SK-N-SH (cell line): ENCODE measurements at regions not wholly inside any gene's neighbourhood (a gene's known extent, or its start where the extent isn't known, plus 50 kb on each side); places are given as distances from the start of the nearest gene placed in this dataset.
"Not testable (repeated sequence)": the region's sequence is repeated elsewhere in the genome, so short reads cannot be mapped to it uniquely, and the experiment has no call there.

ENCODE experiments used
- CTCF ChIA-PET: fragments of 300-600, 350-600 bp; formaldehyde crosslinking; extraction: SDS; loops from one replicate; lab custom pipeline; 2021; lab: Yijun Ruan, JAX
- POLR2A ChIA-PET: fragments of 350-600 bp; sonication (Branson Sonifier 250); formaldehyde crosslinking; extraction: SDS; loops from one replicate; lab custom pipeline; 2020; ENCODE audit warnings: antibody characterized with exemption, inconsistent platforms; lab: Yijun Ruan, JAX
- DNase-seq: peaks from one replicate; pipeline ENCODE4 v3.0.0; 2012
- H2AFZ ChIP-seq: fragments of 200-600 bp; sonication (generic); 2 replicates; pipeline ENCODE4 v1.8.1; 2016; ENCODE audit warnings: antibody characterized with exemption, mild to moderate bottlenecking, low read depth
- H3F3A ChIP-seq: fragments of 200-600 bp; sonication (generic); replicated peaks from 2 replicates; pipeline ENCODE3; 2016; ENCODE audit warnings: antibody characterized with exemption, mild to moderate bottlenecking; ENCODE audit not compliant: insufficient read depth
- H3K27ac ChIP-seq, 2 experiments: fragments of 200-500 bp in 1 of 2; fragments of 200-600 bp in 1 of 2; sonication (Bioruptor generic) in 1 of 2; sonication (generic), shearing (Covaris generic) in 1 of 2; 2 replicates each; pipeline versions ENCODE4 v1.5.1 to v1.6.1; 2014 to 2016; ENCODE audit warnings: low read depth in 2 of 2, inconsistent platforms in 1 of 2, low read length in 1 of 2, mild to moderate bottlenecking in 1 of 2, mixed read lengths in 1 of 2
- H3K27me3 ChIP-seq: fragments of 200-600 bp; sonication (generic), shearing (Covaris generic); 2 replicates; pipeline ENCODE4 v1.6.1; 2016; ENCODE audit warnings: mixed run types; ENCODE audit not compliant: insufficient read depth
- H3K36me3 ChIP-seq, 2 experiments: fragments of 200-500 bp in 1 of 2; fragments of 200-600 bp in 1 of 2; sonication (Bioruptor generic) in 1 of 2; sonication (generic) in 1 of 2; replicated peaks in 1 of 2; 2 replicates each; pipeline versions ENCODE3 to v1.5.1; 2014 to 2016; ENCODE audit warnings: low read length in 1 of 2, mild to moderate bottlenecking in 1 of 2; ENCODE audit not compliant: insufficient read depth in 2 of 2, control insufficient read depth in 1 of 2
- H3K4me1 ChIP-seq, 2 experiments: fragments of 200-500 bp in 1 of 2; fragments of 200-600 bp in 1 of 2; sonication (Bioruptor generic) in 1 of 2; sonication (generic), shearing (Covaris generic) in 1 of 2; 2 replicates each; pipeline versions ENCODE4 v1.5.1 to v1.6.1; 2014 to 2016; ENCODE audit warnings: low read depth in 1 of 2, low read length in 1 of 2, mixed run types in 1 of 2; ENCODE audit not compliant: insufficient read depth in 2 of 2, control insufficient read depth in 1 of 2
- H3K4me2 ChIP-seq: fragments of 200-600 bp; sonication (generic), shearing (Covaris generic); 2 replicates; pipeline ENCODE4 v1.6.1; 2017; ENCODE audit warnings: mixed run types
- H3K4me3 ChIP-seq, 2 experiments: fragments of 200-500 bp in 1 of 2; fragments of 200-600 bp in 1 of 2; sonication (Bioruptor generic) in 1 of 2; sonication (generic), shearing (Covaris generic) in 1 of 2; 2 replicates each; pipeline versions ENCODE4 v1.5.1 to v1.8.1; 2014 to 2016; ENCODE audit warnings: low read depth in 2 of 2, inconsistent platforms in 1 of 2, low read length in 1 of 2, mild to moderate bottlenecking in 1 of 2, mixed read lengths in 1 of 2, moderate library complexity in 1 of 2
- H3K79me2 ChIP-seq: fragments of 200-600 bp; sonication (generic); 2 replicates; pipeline ENCODE4 v1.8.1; 2017; ENCODE audit warnings: mild to moderate bottlenecking; ENCODE audit not compliant: insufficient read depth
- H3K9ac ChIP-seq: fragments of 200-600 bp; sonication (generic); 2 replicates; pipeline ENCODE4 v1.6.1; 2017; ENCODE audit warnings: mixed run types
- H3K9me2 ChIP-seq: fragments of 200-600 bp; sonication (generic); 2 replicates; pipeline ENCODE4 v1.6.1; 2017; ENCODE audit warnings: mixed run types
- H3K9me3 ChIP-seq: fragments of 200-600 bp; sonication (generic); 2 replicates; pipeline ENCODE4 v1.6.1; 2017; ENCODE audit warnings: mixed run types, mild to moderate bottlenecking, moderate library complexity
- H4K20me1 ChIP-seq: fragments of 200-600 bp; sonication (generic); 2 replicates; pipeline ENCODE4 v1.6.1; 2017; ENCODE audit warnings: mild to moderate bottlenecking, mixed run types; ENCODE audit not compliant: insufficient read depth
- EZH2phosphoT487 ChIP-seq: fragments of 200-600 bp; sonication (generic); IDR thresholded peaks from 2 replicates; pipeline ENCODE4 v1.6.1; 2017; ENCODE audit warnings: low read depth, mixed run types, mild to moderate bottlenecking, antibody characterized with exemption, moderate library complexity, borderline replicate concordance
- FOXJ3 ChIP-seq: sonication (generic); formaldehyde crosslinking; IDR thresholded peaks from 2 replicates; pipeline ENCODE4 v1.5.1; 2020; ENCODE audit warnings: mild to moderate bottlenecking, missing genetic modification reagents
- FOXM1 ChIP-seq: IDR thresholded peaks from 2 replicates; pipeline ENCODE4 v1.4.0; 2012; ENCODE audit warnings: low read depth, mild to moderate bottlenecking
- GABPA ChIP-seq: IDR thresholded peaks from 2 replicates; pipeline ENCODE4 v1.4.0; 2012; ENCODE audit warnings: low read depth, mild to moderate bottlenecking
- GATA2 ChIP-seq: sonication (generic); formaldehyde crosslinking; IDR thresholded peaks from 2 replicates; pipeline ENCODE4 v1.5.0; 2020; ENCODE audit warnings: mild to moderate bottlenecking, missing genetic modification reagents
- JUND ChIP-seq: IDR thresholded peaks from 2 replicates; pipeline ENCODE4 v1.4.0; 2012
- MXI1 ChIP-seq: IDR thresholded peaks from 2 replicates; pipeline ENCODE4 v1.6.1; 2012; ENCODE audit warnings: mild to moderate bottlenecking, low read depth, low read length, improper control_type of control experiment
- NFIC ChIP-seq: IDR thresholded peaks from 2 replicates; pipeline ENCODE4 v1.4.0; 2012; ENCODE audit warnings: borderline replicate concordance
- NRF1 ChIP-seq: IDR thresholded peaks from 2 replicates; pipeline ENCODE4 v1.6.1; 2012; ENCODE audit warnings: low read depth, mild to moderate bottlenecking, low read length
- PBX3 ChIP-seq: IDR thresholded peaks from 2 replicates; pipeline ENCODE4; 2012
- RAD21 ChIP-seq: IDR thresholded peaks from 2 replicates; pipeline ENCODE4 v1.6.1; 2012; ENCODE audit warnings: mild to moderate bottlenecking, low read length
- RCOR1 ChIP-seq: fragments of 150-350 bp; IDR thresholded peaks from 2 replicates; pipeline ENCODE4 v1.6.1; 2017; ENCODE audit warnings: antibody characterized with exemption, low read length
- SMC3 ChIP-seq: IDR thresholded peaks from 2 replicates; pipeline ENCODE4 v1.6.1; 2012; ENCODE audit warnings: low read depth, low read length, improper control_type of control experiment
- TAF1 ChIP-seq: IDR thresholded peaks from 2 replicates; pipeline ENCODE4 v1.6.1; 2012; ENCODE audit warnings: low read depth, mild to moderate bottlenecking, low read length, moderate library complexity, borderline replicate concordance
- TCF12 ChIP-seq: IDR thresholded peaks from 2 replicates; pipeline ENCODE4 v1.4.0; 2012
- TEAD4 ChIP-seq: IDR thresholded peaks from 2 replicates; pipeline ENCODE4 v1.4.0; 2012; ENCODE audit warnings: mild to moderate bottlenecking, borderline replicate concordance; ENCODE audit not compliant: insufficient read depth
- YY1 ChIP-seq: IDR thresholded peaks from 2 replicates; pipeline ENCODE4 v1.4.0; 2012; ENCODE audit warnings: low read depth, mild to moderate bottlenecking
- WGBS: methylation state at CpG from one replicate; pipeline ENCODE4 v1.1.6; 2017; ENCODE audit warnings: low lambda C conversion rate; 5-methylcytosine and 5-hydroxymethylcytosine counted together
- TF ChIP-seq, protein P1 (sequence below): IDR thresholded peaks from 2 replicates; pipeline ENCODE4 v1.6.1; 2012; ENCODE audit warnings: mild to moderate bottlenecking, low read depth, low read length, moderate library complexity

GRCh38 chr1:78745111-78745510 is 95.5 kb downstream of the IFI44 start (continued):
- no peak for TF ChIP-seq PBX3
- no peak for TF ChIP-seq EZH2phosphoT487
- no peak for TF ChIP-seq TCF12
- TF ChIP-seq TAF1 = no peak
- TF ChIP-seq FOXM1 = no peak
- no peak for TF ChIP-seq RCOR1
- TF ChIP-seq, protein P1, sequence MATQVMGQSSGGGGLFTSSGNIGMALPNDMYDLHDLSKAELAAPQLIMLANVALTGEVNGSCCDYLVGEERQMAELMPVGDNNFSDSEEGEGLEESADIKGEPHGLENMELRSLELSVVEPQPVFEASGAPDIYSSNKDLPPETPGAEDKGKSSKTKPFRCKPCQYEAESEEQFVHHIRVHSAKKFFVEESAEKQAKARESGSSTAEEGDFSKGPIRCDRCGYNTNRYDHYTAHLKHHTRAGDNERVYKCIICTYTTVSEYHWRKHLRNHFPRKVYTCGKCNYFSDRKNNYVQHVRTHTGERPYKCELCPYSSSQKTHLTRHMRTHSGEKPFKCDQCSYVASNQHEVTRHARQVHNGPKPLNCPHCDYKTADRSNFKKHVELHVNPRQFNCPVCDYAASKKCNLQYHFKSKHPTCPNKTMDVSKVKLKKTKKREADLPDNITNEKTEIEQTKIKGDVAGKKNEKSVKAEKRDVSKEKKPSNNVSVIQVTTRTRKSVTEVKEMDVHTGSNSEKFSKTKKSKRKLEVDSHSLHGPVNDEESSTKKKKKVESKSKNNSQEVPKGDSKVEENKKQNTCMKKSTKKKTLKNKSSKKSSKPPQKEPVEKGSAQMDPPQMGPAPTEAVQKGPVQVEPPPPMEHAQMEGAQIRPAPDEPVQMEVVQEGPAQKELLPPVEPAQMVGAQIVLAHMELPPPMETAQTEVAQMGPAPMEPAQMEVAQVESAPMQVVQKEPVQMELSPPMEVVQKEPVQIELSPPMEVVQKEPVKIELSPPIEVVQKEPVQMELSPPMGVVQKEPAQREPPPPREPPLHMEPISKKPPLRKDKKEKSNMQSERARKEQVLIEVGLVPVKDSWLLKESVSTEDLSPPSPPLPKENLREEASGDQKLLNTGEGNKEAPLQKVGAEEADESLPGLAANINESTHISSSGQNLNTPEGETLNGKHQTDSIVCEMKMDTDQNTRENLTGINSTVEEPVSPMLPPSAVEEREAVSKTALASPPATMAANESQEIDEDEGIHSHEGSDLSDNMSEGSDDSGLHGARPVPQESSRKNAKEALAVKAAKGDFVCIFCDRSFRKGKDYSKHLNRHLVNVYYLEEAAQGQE = no peak
- no peak for TF ChIP-seq RAD21
- no peak for TF ChIP-seq SMC3

DNA sequence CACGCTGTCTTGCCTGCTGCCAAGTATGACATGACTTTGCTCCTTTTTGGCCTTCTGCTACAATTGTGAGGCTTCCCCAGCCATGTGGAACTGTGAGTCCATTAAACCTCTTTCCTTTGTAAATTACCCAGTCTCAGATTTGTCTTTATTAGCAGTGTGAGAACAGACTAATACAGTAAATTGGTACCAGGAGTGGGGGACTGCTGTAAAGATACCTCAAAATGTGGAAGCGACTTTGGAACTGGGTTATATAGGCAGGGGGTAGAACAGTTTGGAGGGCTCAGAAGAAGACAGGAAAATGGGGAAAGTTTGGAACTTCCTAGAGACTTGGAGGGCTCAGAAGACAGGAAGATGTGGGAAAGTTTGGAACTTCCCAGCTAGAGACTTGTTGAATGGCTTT is 104.0 kb downstream of the IFI44 start:
- H3K4me1 ChIP-seq, H3K9me2 ChIP-seq, H3F3A ChIP-seq, H3K9me3 ChIP-seq, H3K27me3 ChIP-seq, DNase-seq, H3K4me3 ChIP-seq, H3K9ac ChIP-seq, H3K36me3 ChIP-seq, H3K27ac ChIP-seq, CTCF ChIA-PET, H2AFZ ChIP-seq, POLR2A ChIA-PET, H3K4me2 ChIP-seq, H3K79me2 ChIP-seq, H4K20me1 ChIP-seq: not testable (repeated sequence)
- 77% methylated on average over 2 of the region's 2 CpGs for WGBS

DNA sequence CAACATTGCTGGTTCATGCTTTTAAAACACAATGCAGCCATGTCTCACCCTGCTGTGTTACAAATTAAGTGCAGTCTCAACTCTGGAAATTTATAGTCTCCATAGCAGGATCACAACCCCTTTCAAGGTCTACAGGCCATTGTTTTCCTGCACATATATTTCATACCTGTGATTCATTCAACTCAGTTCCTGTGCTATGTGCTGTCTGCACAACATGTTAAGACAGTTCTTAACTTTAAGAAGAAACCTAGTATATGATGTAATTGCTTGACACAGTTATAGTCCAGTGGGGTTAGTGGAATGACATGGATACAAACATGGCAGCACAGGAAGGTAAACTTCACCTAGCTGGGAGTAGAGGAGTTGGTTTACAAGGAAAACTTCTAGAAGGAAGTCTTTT is 106.4 kb downstream of the IFI44 start:
- Histone ChIP-seq H3K27me3 (no peaks in the 10 kb centered on the region), H3K9me2 (no peaks in the 10 kb centered on the region), H3K4me3 (no peak overlapping the region), H3K36me3 (no peaks in the 10 kb centered on the region), H3K4me2 (no peak overlapping the region), H4K20me1 (no peaks in the 10 kb centered on the region), H3F3A (peaks cover 5% of the 10 kb centered on the region), H3K27ac (no peak overlapping the region), H3K9me3 (no peaks in the 10 kb centered on the region; the same call in 1 of the 2 replicates), H2AFZ (no peak overlapping the region), H3K4me1 (peaks cover 0 to 3% of the 10 kb centered on the region in 2 experiments; a peak in 1 of 4 replicates), H3K9ac (no peak overlapping the region), H3K79me2 (no peaks in the 10 kb centered on the region)
- POLR2A ChIA-PET = no interaction called here
- TF ChIP-seq JUND (no peak), TEAD4 (no peak), TAF1 (no peak), NFIC (no peak), GABPA (no peak), FOXJ3 (CRISPR knock-in tag) (no peak), MXI1 (no peak), GATA2 (CRISPR knock-in tag) (no peak), YY1 (no peak), FOXM1 (no peak), NRF1 (no peak)
- CTCF ChIA-PET = no interaction called here
- DNase-seq = no peak
